ENCODE measurements at regions not wholly inside any gene's neighbourhood (a gene's known extent, or its start where the extent isn't known, plus 50 kb on each side); places are given as distances from the start of the nearest gene placed in this dataset.

DNA sequence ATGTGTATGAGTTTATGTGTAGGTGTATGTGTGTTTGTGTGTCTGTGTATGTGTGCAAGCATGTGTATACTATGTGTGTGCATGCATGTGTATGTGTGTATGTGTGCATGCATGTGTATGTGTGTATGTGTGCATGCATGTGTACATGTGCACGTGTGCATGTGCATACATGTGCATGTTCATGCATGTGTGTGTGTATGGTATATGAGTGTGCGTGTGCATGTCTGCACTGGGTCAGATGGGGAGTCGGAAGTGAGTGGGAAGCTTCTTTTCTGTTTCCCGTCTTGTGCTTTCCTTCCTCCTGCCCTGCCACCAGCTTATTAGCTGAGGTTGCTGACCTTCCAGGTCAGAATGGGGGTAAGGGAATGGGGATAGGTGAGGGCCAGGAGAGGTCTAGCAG is 174.7 kb downstream of the MAP2K4 start:
- Histone ChIP-seq H3K27me3 (ENCODE audit: control insufficient read depth, extremely low read depth, insufficient read depth, low read length) (no peaks in the 10 kb centered on the region), H3K36me3 (ENCODE audit: control insufficient read depth in 2 of 2, extremely low read depth in 1 of 2, insufficient read depth in 2 of 2, low read length in 2 of 2) (no peaks in the 10 kb centered on the region), H3K27ac (ENCODE audit: control insufficient read depth, insufficient read depth, low read length) (no peak overlapping the region), H3K4me1 (ENCODE audit: control insufficient read depth, extremely low read depth, insufficient read depth, low read length) (no peaks in the 10 kb centered on the region), H3K4me3 (ENCODE audit: control insufficient read depth in 2 of 3, extremely low read depth in 1 of 3, insufficient read depth in 2 of 3, low read depth in 1 of 3, low read length in 3 of 3) (no peak overlapping the region), H3K79me2 (ENCODE audit: control insufficient read depth, insufficient read depth, low read length) (no peaks in the 10 kb centered on the region), H2AFZ (ENCODE audit: control insufficient read depth, low read length) (no peak overlapping the region), H3K9ac (ENCODE audit: control insufficient read depth, extremely low read depth, insufficient read depth, low read length) (no peak overlapping the region), H3K9me1 (ENCODE audit: control insufficient read depth, extremely low read depth, insufficient read depth, low read length) (no peaks in the 10 kb centered on the region), H3K9me3 (ENCODE audit: control insufficient read depth, low read depth, low read length) (no peaks in the 10 kb centered on the region), H4K20me1 (ENCODE audit: control insufficient read depth, extremely low read depth, insufficient read depth, low read length) (no peaks in the 10 kb centered on the region), H3K4me2 (ENCODE audit: control insufficient read depth, extremely low read depth, insufficient read depth, low read depth, low read length) (no peak overlapping the region)
- dilution Hi-C loops (cut with MboI; ENCODE audit: extremely low pct_ligation_motif_present, low sequenced_read_pairs): loop anchor here (25.0 kb wide), 2 partner anchors 517 to 767 kb away; no protein-coding TSS in a partner anchor
- DNase-seq (ENCODE audit: low read depth, low spot score): no peak
- TF ChIP-seq, protein P1, sequence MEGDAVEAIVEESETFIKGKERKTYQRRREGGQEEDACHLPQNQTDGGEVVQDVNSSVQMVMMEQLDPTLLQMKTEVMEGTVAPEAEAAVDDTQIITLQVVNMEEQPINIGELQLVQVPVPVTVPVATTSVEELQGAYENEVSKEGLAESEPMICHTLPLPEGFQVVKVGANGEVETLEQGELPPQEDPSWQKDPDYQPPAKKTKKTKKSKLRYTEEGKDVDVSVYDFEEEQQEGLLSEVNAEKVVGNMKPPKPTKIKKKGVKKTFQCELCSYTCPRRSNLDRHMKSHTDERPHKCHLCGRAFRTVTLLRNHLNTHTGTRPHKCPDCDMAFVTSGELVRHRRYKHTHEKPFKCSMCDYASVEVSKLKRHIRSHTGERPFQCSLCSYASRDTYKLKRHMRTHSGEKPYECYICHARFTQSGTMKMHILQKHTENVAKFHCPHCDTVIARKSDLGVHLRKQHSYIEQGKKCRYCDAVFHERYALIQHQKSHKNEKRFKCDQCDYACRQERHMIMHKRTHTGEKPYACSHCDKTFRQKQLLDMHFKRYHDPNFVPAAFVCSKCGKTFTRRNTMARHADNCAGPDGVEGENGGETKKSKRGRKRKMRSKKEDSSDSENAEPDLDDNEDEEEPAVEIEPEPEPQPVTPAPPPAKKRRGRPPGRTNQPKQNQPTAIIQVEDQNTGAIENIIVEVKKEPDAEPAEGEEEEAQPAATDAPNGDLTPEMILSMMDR (optimal IDR thresholded peaks at IDR 0.05 in 1 of 3, IDR thresholded peaks at IDR 0.05 in 1 of 3, conservative IDR thresholded peaks at IDR 0.05 in 1 of 3; ENCODE audit: extremely low read depth in 1 of 3, insufficient read depth in 2 of 3, low read length in 3 of 3): no peak
- TF ChIP-seq EZH2 (IDR thresholded peaks at IDR 0.05; ENCODE audit: low read length): no peak
- FAIRE-seq: no peak

DNA sequence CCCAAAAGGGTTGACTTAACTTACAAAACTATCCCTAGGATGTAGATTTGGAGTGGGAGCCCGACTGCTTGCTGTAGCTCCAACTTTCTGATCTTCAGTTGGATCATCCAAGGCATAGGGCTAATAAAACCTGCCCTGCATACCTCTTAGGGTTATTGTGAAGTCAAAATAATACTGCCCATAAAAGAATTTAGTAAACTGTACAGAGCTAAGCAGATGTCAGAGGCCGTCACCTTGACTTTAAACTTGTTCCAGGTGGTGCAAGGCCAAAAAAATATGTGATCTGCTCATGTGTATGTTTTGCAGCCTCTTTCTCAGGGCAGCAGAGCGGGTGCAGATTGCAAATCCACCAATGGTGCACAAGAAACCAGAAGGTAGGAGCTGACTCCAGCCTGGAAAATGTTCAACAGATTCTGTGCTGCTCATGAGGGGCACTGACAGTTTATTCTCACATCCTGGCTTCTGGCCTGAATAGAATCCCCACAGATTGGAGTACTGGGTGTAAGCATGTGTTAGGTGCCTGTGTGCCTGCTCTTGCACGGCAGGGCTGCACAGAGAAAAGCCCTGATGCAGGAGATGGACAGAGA is 180.7 kb downstream of the MAP2K4 start:
- Histone ChIP-seq H3K27ac (ENCODE audit: control insufficient read depth, insufficient read depth, low read length) (no peak overlapping the region), H3K36me3 (ENCODE audit: control insufficient read depth in 2 of 2, extremely low read depth in 1 of 2, insufficient read depth in 2 of 2, low read length in 2 of 2) (no peaks in the 10 kb centered on the region), H4K20me1 (ENCODE audit: control insufficient read depth, extremely low read depth, insufficient read depth, low read length) (no peaks in the 10 kb centered on the region), H2AFZ (ENCODE audit: control insufficient read depth, low read length) (no peak overlapping the region), H3K4me2 (ENCODE audit: control insufficient read depth, extremely low read depth, insufficient read depth, low read depth, low read length) (no peak overlapping the region), H3K9me3 (ENCODE audit: control insufficient read depth, low read depth, low read length) (no peaks in the 10 kb centered on the region), H3K79me2 (ENCODE audit: control insufficient read depth, insufficient read depth, low read length) (no peaks in the 10 kb centered on the region), H3K4me3 (ENCODE audit: control insufficient read depth in 2 of 3, extremely low read depth in 1 of 3, insufficient read depth in 2 of 3, low read depth in 1 of 3, low read length in 3 of 3) (no peak overlapping the region), H3K4me1 (ENCODE audit: control insufficient read depth, extremely low read depth, insufficient read depth, low read length) (no peaks in the 10 kb centered on the region), H3K9ac (ENCODE audit: control insufficient read depth, extremely low read depth, insufficient read depth, low read length) (no peak overlapping the region), H3K9me1 (ENCODE audit: control insufficient read depth, extremely low read depth, insufficient read depth, low read length) (no peaks in the 10 kb centered on the region), H3K27me3 (ENCODE audit: control insufficient read depth, extremely low read depth, insufficient read depth, low read length) (no peaks in the 10 kb centered on the region)
- dilution Hi-C loops (cut with MboI; ENCODE audit: extremely low pct_ligation_motif_present, low sequenced_read_pairs): no loop called here
- DNase-seq (ENCODE audit: low read depth, low spot score) (no peak), FAIRE-seq (no peak)
- TF ChIP-seq EZH2 (IDR thresholded peaks at IDR 0.05; ENCODE audit: low read length): no peak
- TF ChIP-seq, protein P1 (optimal IDR thresholded peaks at IDR 0.05 in 1 of 3, IDR thresholded peaks at IDR 0.05 in 1 of 3, conservative IDR thresholded peaks at IDR 0.05 in 1 of 3; ENCODE audit: extremely low read depth in 1 of 3, insufficient read depth in 2 of 3, low read length in 3 of 3): no peak
